GM21825 (cell line): ENCODE measurements at regions not wholly inside any gene's neighbourhood (a gene's known extent, or its start where the extent isn't known, plus 50 kb on each side); places are given as distances from the start of the nearest gene placed in this dataset.

Source experiments
- ATAC-seq: cut with Tn5 transposase; IDR thresholded peaks from one replicate; pipeline ENCODE4 v1.9.1; 2021; ENCODE audit warnings: mild to moderate bottlenecking, moderate library complexity; ENCODE audit not compliant: unreplicated experiment

GRCh38 chr1:204818998-204819397, 51.7 kb upstream of the NFASC start:
- ATAC-seq = no peak

DNA sequence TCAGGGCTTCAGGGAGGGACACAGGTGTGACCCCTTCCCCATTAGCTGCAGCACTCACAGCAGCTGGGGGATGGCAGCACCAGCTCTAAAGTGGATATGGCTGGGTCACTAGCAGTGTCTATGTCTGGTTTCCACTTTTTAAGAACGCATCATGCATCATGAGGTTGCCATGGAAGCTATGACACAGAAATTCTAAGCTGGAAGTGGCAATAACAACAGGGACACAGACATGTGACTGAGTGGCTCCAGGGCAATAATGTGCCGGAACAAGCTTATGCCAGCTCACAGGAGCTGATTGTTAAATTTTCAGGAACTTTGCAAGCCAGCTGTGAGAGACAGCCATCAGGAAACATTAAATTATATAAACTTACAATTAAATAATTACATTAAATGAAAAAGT, 51.2 kb upstream of the NFASC start:
- no peak for ATAC-seq
